ENCODE measurements at regions not wholly inside any gene's neighbourhood (a gene's known extent, or its start where the extent isn't known, plus 50 kb on each side); places are given as distances from the start of the nearest gene placed in this dataset.
"Not testable (repeated sequence)": the region's sequence is repeated elsewhere in the genome, so short reads cannot be mapped to it uniquely, and the experiment has no call there.

- no peak for DNase-seq (ENCODE audit: low read depth in 2 of 2)
Measured at GRCh38 chr5:12885018-12885417, 980.8 kb upstream of the CTNND2 start.

GRCh38 chr5:12883395-12883794 lies 979.1 kb upstream of the CTNND2 start:
- no peak for DNase-seq (ENCODE audit: low read depth in 2 of 2)

- no peak for DNase-seq (ENCODE audit: low read depth in 2 of 2)
Measured at GRCh38 chr5:12876541-12877298, 972.5 kb upstream of the CTNND2 start.

- no peak for DNase-seq (ENCODE audit: low read depth in 2 of 2)
Measured at GRCh38 chr5:12870872-12871539, 966.8 kb upstream of the CTNND2 start.

- no peak for DNase-seq (ENCODE audit: low read depth in 2 of 2)
Measured at GRCh38 chr5:12865529-12865928, 961.3 kb upstream of the CTNND2 start.

GRCh38 chr5:12861886-12862654 lies 957.8 kb upstream of the CTNND2 start:
- DNase-seq (ENCODE audit: low read depth in 2 of 2): no peak

- not testable (repeated sequence) for DNase-seq (ENCODE audit: low read depth in 2 of 2)
Measured at GRCh38 chr5:12856105-12856504, 951.9 kb upstream of the CTNND2 start.

GRCh38 chr5:12854386-12854785 lies 950.1 kb upstream of the CTNND2 start:
- no peak for DNase-seq (ENCODE audit: low read depth in 2 of 2)

GRCh38 chr5:12851761-12852160 lies 947.5 kb upstream of the CTNND2 start:
- no peak for DNase-seq (ENCODE audit: low read depth in 2 of 2)

- DNase-seq (ENCODE audit: low read depth in 2 of 2): no peak
Measured at GRCh38 chr5:12848709-12849108, 944.5 kb upstream of the CTNND2 start.

- no peak for DNase-seq (ENCODE audit: low read depth in 2 of 2)
Measured at GRCh38 chr5:12845549-12846159, 941.4 kb upstream of the CTNND2 start.

GRCh38 chr5:12840972-12841371 lies 936.7 kb upstream of the CTNND2 start:
- no peak for DNase-seq (ENCODE audit: low read depth in 2 of 2)

GRCh38 chr5:12837592-12837991 lies 933.3 kb upstream of the CTNND2 start:
- no peak for DNase-seq (ENCODE audit: low read depth in 2 of 2)

- DNase-seq (ENCODE audit: low read depth in 2 of 2): no peak
Measured at GRCh38 chr5:12825163-12825562, 920.9 kb upstream of the CTNND2 start.

- no peak for DNase-seq (ENCODE audit: low read depth in 2 of 2)
Measured at GRCh38 chr5:12805165-12805698, 901.0 kb upstream of the CTNND2 start.

- no peak for DNase-seq (ENCODE audit: low read depth in 2 of 2)
Measured at GRCh38 chr5:12799165-12799564, 894.9 kb upstream of the CTNND2 start.

- DNase-seq (ENCODE audit: low read depth in 2 of 2): no peak
Measured at GRCh38 chr5:12795333-12795663, 891.1 kb upstream of the CTNND2 start.

- no peak for DNase-seq (ENCODE audit: low read depth in 2 of 2)
Measured at GRCh38 chr5:12794476-12795332, 890.5 kb upstream of the CTNND2 start.

- DNase-seq (ENCODE audit: low read depth in 2 of 2): no peak
Measured at GRCh38 chr5:12793373-12793772, 889.1 kb upstream of the CTNND2 start.

GRCh38 chr5:12780536-12780935 lies 876.3 kb upstream of the CTNND2 start:
- DNase-seq (ENCODE audit: low read depth in 2 of 2): no peak

- no peak for DNase-seq (ENCODE audit: low read depth in 2 of 2)
Measured at GRCh38 chr5:12777342-12777741, 873.1 kb upstream of the CTNND2 start.
